GM13976 (cell line): ENCODE measurements at regions not wholly inside any gene's neighbourhood (a gene's known extent, or its start where the extent isn't known, plus 50 kb on each side); places are given as distances from the start of the nearest gene placed in this dataset.

Source experiments
- DNase-seq: peaks from one replicate; pipeline ENCODE4 v3.0.0; 2012; ENCODE audit warnings: low spot score
- CTCF ChIP-seq: IDR thresholded peaks from 2 replicates; pipeline ENCODE4 v1.5.1; 2012; ENCODE audit warnings: borderline replicate concordance, mild to moderate bottlenecking; ENCODE audit not compliant: insufficient read depth; ENCODE audit errors: extremely low read depth, missing control alignments, control extremely low read depth
- in situ Hi-C: fragments of 300-500 bp; cut with MboI; formaldehyde crosslinking; loops from one replicate; pipeline ENCODE4 v1.12.0; 2022; ENCODE audit warnings: low sequenced_read_pairs, mixed read lengths, inconsistent platforms; ENCODE audit not compliant: unreplicated experiment

- in situ Hi-C loops: no loop called here
- DNase-seq: no peak
Observed at GRCh38 chr6:134590449-134590848, 272.5 kb upstream of the SGK1 start.

GRCh38 chr6:134590004-134590403 is 272.1 kb upstream of the SGK1 start:
- DNase-seq: no peak
- TF ChIP-seq CTCF: no peak
- in situ Hi-C loops: no loop called here

More at GRCh38 chr6:134590449-134590848, 272.5 kb upstream of the SGK1 start:
- no peak for TF ChIP-seq CTCF

GRCh38 chr6:134589512-134589911 is 271.6 kb upstream of the SGK1 start:
- TF ChIP-seq CTCF: no peak
- DNase-seq: no peak
- in situ Hi-C loops: no loop called here

GRCh38 chr6:134588267-134588666 is 270.4 kb upstream of the SGK1 start:
- DNase-seq: no peak
- in situ Hi-C loops: no loop called here
- TF ChIP-seq CTCF: no peak

- in situ Hi-C loops: no loop called here
- DNase-seq: no peak
- no peak for TF ChIP-seq CTCF
Observed at GRCh38 chr6:134585517-134585873, 267.6 kb upstream of the SGK1 start.

GRCh38 chr6:134584847-134585516 is 267.1 kb upstream of the SGK1 start:
- no peak for DNase-seq
- TF ChIP-seq CTCF: no peak
- in situ Hi-C loops: no loop called here
